ENCODE measurements at regions not wholly inside any gene's neighbourhood (a gene's known extent, or its start where the extent isn't known, plus 50 kb on each side); places are given as distances from the start of the nearest gene placed in this dataset.

DNA sequence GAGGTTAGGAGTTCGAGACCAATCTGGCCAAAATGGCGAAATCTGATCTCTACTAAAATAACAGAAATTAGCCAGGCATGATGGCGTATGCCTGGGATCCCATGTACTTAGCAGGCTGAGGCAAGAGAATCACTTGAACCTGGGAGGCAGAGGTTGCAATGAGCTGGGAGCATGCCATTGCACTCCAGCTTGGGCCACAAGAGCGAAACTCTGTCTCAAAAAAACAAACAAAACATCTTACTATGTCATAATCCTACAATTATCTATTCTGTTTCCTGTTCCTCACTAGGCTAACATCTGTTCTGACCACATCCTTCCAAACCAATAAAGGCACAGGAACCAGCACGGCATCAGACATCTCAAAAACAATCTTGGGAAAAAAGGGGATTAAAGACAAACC lies 361.8 kb upstream of the UBE2E3 start:
- TF ChIP-seq, protein P1, sequence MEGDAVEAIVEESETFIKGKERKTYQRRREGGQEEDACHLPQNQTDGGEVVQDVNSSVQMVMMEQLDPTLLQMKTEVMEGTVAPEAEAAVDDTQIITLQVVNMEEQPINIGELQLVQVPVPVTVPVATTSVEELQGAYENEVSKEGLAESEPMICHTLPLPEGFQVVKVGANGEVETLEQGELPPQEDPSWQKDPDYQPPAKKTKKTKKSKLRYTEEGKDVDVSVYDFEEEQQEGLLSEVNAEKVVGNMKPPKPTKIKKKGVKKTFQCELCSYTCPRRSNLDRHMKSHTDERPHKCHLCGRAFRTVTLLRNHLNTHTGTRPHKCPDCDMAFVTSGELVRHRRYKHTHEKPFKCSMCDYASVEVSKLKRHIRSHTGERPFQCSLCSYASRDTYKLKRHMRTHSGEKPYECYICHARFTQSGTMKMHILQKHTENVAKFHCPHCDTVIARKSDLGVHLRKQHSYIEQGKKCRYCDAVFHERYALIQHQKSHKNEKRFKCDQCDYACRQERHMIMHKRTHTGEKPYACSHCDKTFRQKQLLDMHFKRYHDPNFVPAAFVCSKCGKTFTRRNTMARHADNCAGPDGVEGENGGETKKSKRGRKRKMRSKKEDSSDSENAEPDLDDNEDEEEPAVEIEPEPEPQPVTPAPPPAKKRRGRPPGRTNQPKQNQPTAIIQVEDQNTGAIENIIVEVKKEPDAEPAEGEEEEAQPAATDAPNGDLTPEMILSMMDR (IDR thresholded peaks at IDR 0.05): no peak
- no peak for TF ChIP-seq ZFX (IDR thresholded peaks at IDR 0.05; ENCODE audit: borderline replicate concordance)

Data from 22Rv1 (cell line).